ENCODE measurements at regions not wholly inside any gene's neighbourhood (a gene's known extent, or its start where the extent isn't known, plus 50 kb on each side); places are given as distances from the start of the nearest gene placed in this dataset.

DNA sequence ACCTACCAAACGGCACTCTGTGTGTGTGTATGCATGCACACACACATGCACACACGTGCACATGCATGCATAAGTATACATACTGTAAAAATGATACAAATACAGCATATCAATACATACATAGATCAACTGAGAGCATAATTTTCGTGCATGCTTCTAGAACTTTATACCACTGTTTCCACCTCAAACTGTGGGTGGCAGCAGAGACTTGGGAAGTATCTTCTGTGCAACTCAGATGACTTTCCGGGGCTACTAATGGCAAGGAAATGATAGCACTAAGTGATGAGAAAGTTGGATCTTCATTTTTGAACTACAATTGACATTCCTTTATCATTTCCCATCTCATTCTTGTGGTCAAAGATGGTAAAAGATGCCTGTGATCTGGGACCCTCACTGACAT, 570.7 kb downstream of the REEP3 start:
- TF ChIP-seq, protein P1, sequence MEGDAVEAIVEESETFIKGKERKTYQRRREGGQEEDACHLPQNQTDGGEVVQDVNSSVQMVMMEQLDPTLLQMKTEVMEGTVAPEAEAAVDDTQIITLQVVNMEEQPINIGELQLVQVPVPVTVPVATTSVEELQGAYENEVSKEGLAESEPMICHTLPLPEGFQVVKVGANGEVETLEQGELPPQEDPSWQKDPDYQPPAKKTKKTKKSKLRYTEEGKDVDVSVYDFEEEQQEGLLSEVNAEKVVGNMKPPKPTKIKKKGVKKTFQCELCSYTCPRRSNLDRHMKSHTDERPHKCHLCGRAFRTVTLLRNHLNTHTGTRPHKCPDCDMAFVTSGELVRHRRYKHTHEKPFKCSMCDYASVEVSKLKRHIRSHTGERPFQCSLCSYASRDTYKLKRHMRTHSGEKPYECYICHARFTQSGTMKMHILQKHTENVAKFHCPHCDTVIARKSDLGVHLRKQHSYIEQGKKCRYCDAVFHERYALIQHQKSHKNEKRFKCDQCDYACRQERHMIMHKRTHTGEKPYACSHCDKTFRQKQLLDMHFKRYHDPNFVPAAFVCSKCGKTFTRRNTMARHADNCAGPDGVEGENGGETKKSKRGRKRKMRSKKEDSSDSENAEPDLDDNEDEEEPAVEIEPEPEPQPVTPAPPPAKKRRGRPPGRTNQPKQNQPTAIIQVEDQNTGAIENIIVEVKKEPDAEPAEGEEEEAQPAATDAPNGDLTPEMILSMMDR (IDR thresholded peaks at IDR 0.05), result no peak
- no peak for TF ChIP-seq POLR2A (IDR thresholded peaks at IDR 0.05)
- no peak for TF ChIP-seq EP300 (IDR thresholded peaks at IDR 0.05)
